Thoracic aorta (tissue), 2 donors: ENCODE measurements at regions not wholly inside any gene's neighbourhood (a gene's known extent, or its start where the extent isn't known, plus 50 kb on each side); places are given as distances from the start of the nearest gene placed in this dataset.
A peak's percentile ranks its signal among the peaks of the same experiment; 100 is the strongest.

Source experiments
- ATAC-seq: fragments of 150-250 bp; one replicate; pipeline ENCODE4 v1.8.0; 2017; ENCODE audit warnings: low read depth; ENCODE audit not compliant: insufficient number of reproducible peaks, low FRiP score
- DNase-seq: peaks from one replicate; pipeline ENCODE4 v3.0.0-alpha.2; 2020; ENCODE audit warnings: low spot score
- H3K27ac ChIP-seq, 2 donors: fragments of 200-600 bp; sonication (generic); 1 replicate in 1 of 2; 2 replicates in 1 of 2; pipeline ENCODE4 v1.5.1; 2016; ENCODE audit warnings: mild to moderate bottlenecking in 2 of 2, moderate library complexity in 2 of 2
- H3K27me3 ChIP-seq: fragments of 200-600 bp; sonication (generic); replicated peaks from 2 replicates; pipeline ENCODE4 v1.6.0; 2016; ENCODE audit warnings: mild to moderate bottlenecking; ENCODE audit not compliant: insufficient read depth
- H3K36me3 ChIP-seq: fragments of 200-600 bp; sonication (generic); one replicate; pipeline ENCODE4 v1.5.1; 2016
- H3K4me1 ChIP-seq, 2 donors: fragments of 200-600 bp; sonication (generic); 1 replicate in 1 of 2; 2 replicates in 1 of 2; pipeline versions ENCODE4 v1.5.1 to v1.6.0; 2016; ENCODE audit warnings: low read depth in 2 of 2, mild to moderate bottlenecking in 1 of 2; ENCODE audit not compliant: control insufficient read depth in 1 of 2
- H3K4me3 ChIP-seq: fragments of 200-600 bp; sonication (generic); 2 replicates; pipeline ENCODE4 v1.5.1; 2016; ENCODE audit warnings: mild to moderate bottlenecking
- H3K9me3 ChIP-seq: fragments of 200-600 bp; sonication (generic); 2 replicates; pipeline ENCODE4 v1.5.1; 2016
- CTCF ChIP-seq: fragments of 200-600 bp; sonication (generic); IDR thresholded peaks from one replicate; pipeline ENCODE4 v1.5.1; 2019; ENCODE audit warnings: antibody characterized with exemption

GRCh38 chr2:120567128-120567527, 168.5 kb upstream of the GLI2 start:
- Histone ChIP-seq H3K4me3 (peak overlapping the region; percentile 49), H3K27ac (peak overlapping the region; percentile 5 to 50), H3K9me3 (no peaks in the 10 kb centered on the region), H3K36me3 (no peaks in the 10 kb centered on the region), H3K27me3 (no peaks in the 10 kb centered on the region), H3K4me1 (peaks cover 15 to 35% of the 10 kb centered on the region in 2 donors)
- no peak for DNase-seq
- ATAC-seq, result no peak
- no peak for TF ChIP-seq CTCF

- Histone ChIP-seq H3K27ac (no peak overlapping the region), H3K36me3 (no peaks in the 10 kb centered on the region), H3K4me1 (peaks cover 15 to 35% of the 10 kb centered on the region in 2 donors), H3K9me3 (no peaks in the 10 kb centered on the region), H3K4me3 (no peak overlapping the region), H3K27me3 (no peaks in the 10 kb centered on the region)
- DNase-seq (no peak), ATAC-seq (no peak)
- TF ChIP-seq CTCF, result no peak
These were observed 167.3 kb upstream of the GLI2 start for GRCh38 chr2:120568089-120568974.

- H3K27ac ChIP-seq, result no peak overlapping the region
- H3K9me3 ChIP-seq, result no peaks in the 10 kb centered on the region
- H3K4me3 ChIP-seq, result no peak overlapping the region
- H3K27me3 ChIP-seq, result no peaks in the 10 kb centered on the region
- no peaks in the 10 kb centered on the region for H3K36me3 ChIP-seq
- H3K4me1 ChIP-seq, result peaks cover 15 to 35% of the 10 kb centered on the region in 2 donors
- no peak for DNase-seq
- TF ChIP-seq CTCF, result no peak
- no peak for ATAC-seq
These were observed 166.7 kb upstream of the GLI2 start for GRCh38 chr2:120568975-120569268.

GRCh38 chr2:120570001-120570400, 165.7 kb upstream of the GLI2 start:
- ATAC-seq, result no peak
- peaks cover 15 to 35% of the 10 kb centered on the region in 2 donors for H3K4me1 ChIP-seq
- no peak for DNase-seq
- H3K4me3 ChIP-seq, result no peak overlapping the region
- no peaks in the 10 kb centered on the region for H3K36me3 ChIP-seq
- no peaks in the 10 kb centered on the region for H3K9me3 ChIP-seq
- no peak for TF ChIP-seq CTCF
- H3K27me3 ChIP-seq, result no peaks in the 10 kb centered on the region
- H3K27ac ChIP-seq, result no peak overlapping the region

- H3K4me3 ChIP-seq, result no peak overlapping the region
- TF ChIP-seq CTCF, result no peak
- no peak for ATAC-seq
- no peaks in the 10 kb centered on the region for H3K36me3 ChIP-seq
- DNase-seq, result no peak
- H3K4me1 ChIP-seq, result peaks cover 15 to 31% of the 10 kb centered on the region in 2 donors
- no peaks in the 10 kb centered on the region for H3K9me3 ChIP-seq
- H3K27me3 ChIP-seq, result no peaks in the 10 kb centered on the region
- H3K27ac ChIP-seq, result no peak overlapping the region
These were observed 165.1 kb upstream of the GLI2 start for GRCh38 chr2:120570546-120570945.
